MM.1S (cell line): ENCODE measurements at regions not wholly inside any gene's neighbourhood (a gene's known extent, or its start where the extent isn't known, plus 50 kb on each side); places are given as distances from the start of the nearest gene placed in this dataset.

Experiments used
- CTCF ChIP-seq: fragments of 300-600 bp; sonication (generic); IDR thresholded peaks from 2 replicates; pipeline ENCODE4 v1.5.1; 2016; ENCODE audit warnings: antibody characterized with exemption, low read length, mixed read lengths
- EZH2 ChIP-seq: fragments of 300-600 bp; sonication (generic); optimal IDR thresholded peaks from 2 replicates; pipeline ENCODE3; 2017; ENCODE audit warnings: low read depth, mild to moderate bottlenecking, antibody characterized with exemption, low read length, mixed read lengths
- EZH2phosphoT487 ChIP-seq: fragments of 300-600 bp; sonication (generic); IDR thresholded peaks from 2 replicates; pipeline ENCODE4 v1.6.1; 2018; ENCODE audit warnings: antibody characterized with exemption, low read length

- no peak for TF ChIP-seq CTCF
- TF ChIP-seq EZH2 = no peak
- no peak for TF ChIP-seq EZH2phosphoT487
These were observed 411.9 kb upstream of the EMCN start for GRCh38 chr4:100929758-100930157.
